Effector memory CD4-positive, alpha-beta T cell (primary cell): ENCODE measurements at regions not wholly inside any gene's neighbourhood (a gene's known extent, or its start where the extent isn't known, plus 50 kb on each side); places are given as distances from the start of the nearest gene placed in this dataset.
"Not testable (repeated sequence)": the region's sequence is repeated elsewhere in the genome, so short reads cannot be mapped to it uniquely, and the experiment has no call there.

Source experiments
- DNase-seq, 3 donors: peaks; one replicate each; pipeline ENCODE4 v3.0.0-alpha.2; 2020
- H3K27ac ChIP-seq: 2 replicates; pipeline ENCODE4 v1.7.0; 2013; ENCODE audit warnings: mild to moderate bottlenecking, low read length, moderate library complexity; ENCODE audit not compliant: insufficient read depth, poor library complexity, severe bottlenecking
- H3K27me3 ChIP-seq: replicated peaks from 2 replicates; pipeline ENCODE4 v1.7.0; 2013; ENCODE audit warnings: mild to moderate bottlenecking, low read length; ENCODE audit not compliant: insufficient read depth, control insufficient read depth, poor library complexity, severe bottlenecking
- H3K36me3 ChIP-seq: 2 replicates; pipeline ENCODE4 v1.7.0; 2013; ENCODE audit warnings: mild to moderate bottlenecking, low read length, moderate library complexity; ENCODE audit not compliant: control insufficient read depth, insufficient read depth
- H3K4me1 ChIP-seq: 2 replicates; pipeline ENCODE4 v1.7.0; 2013; ENCODE audit warnings: low read length, mild to moderate bottlenecking; ENCODE audit not compliant: control insufficient read depth, insufficient read depth, poor library complexity, severe bottlenecking
- H3K4me3 ChIP-seq: 2 replicates; pipeline ENCODE4 v1.7.0; 2013; ENCODE audit warnings: low read length, low read depth, mild to moderate bottlenecking; ENCODE audit not compliant: insufficient read depth, poor library complexity, severe bottlenecking
- H3K9me3 ChIP-seq: 2 replicates; pipeline ENCODE4 v1.7.0; 2013; ENCODE audit warnings: mild to moderate bottlenecking, low read length, moderate library complexity; ENCODE audit not compliant: control insufficient read depth

DNA sequence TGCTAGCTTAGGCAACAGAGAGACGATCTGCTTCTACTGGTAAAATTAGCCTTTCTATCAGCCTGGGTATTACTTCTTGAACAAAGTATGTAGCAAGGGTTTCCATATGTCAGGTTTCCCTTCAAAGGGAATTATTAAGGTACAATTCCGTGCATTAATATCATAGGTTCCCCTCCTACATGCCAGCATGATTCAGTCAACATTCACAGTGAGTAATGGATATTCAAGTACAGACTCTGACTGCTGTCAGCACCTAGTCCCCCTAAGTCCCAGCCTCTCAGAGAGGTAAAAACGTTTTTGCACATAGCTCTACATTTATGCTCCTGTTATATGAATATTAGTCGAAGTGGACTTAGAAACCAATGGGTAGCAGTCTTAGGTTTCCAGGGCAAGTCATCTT, 322.4 kb upstream of the CCNG1 start:
- H3K27ac ChIP-seq, result no peak overlapping the region
- no peaks in the 10 kb centered on the region for H3K36me3 ChIP-seq
- no peaks in the 10 kb centered on the region for H3K4me1 ChIP-seq
- no peaks in the 10 kb centered on the region for H3K9me3 ChIP-seq
- no peak overlapping the region for H3K4me3 ChIP-seq
- H3K27me3 ChIP-seq, result no peaks in the 10 kb centered on the region
- no peak for DNase-seq

DNA sequence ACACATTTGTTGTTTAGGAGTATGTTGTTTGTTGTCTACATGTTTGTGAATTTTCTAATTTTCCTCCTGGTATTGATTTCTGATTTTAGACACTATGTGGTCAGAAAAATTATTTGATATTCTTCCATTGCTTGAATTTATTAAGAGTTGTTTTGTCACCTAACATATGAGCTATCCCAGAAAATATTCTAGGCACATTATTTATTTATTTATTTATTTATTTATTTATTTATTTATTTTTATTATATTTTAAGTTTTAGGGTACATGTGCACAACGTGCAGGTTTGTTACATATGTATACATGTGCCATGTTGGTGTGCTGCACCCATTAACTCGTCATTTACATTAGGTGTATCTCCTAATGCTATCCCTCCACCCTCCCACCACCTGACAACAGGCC, 320.8 kb upstream of the CCNG1 start:
- H3K9me3 ChIP-seq, H3K27me3 ChIP-seq, H3K36me3 ChIP-seq, DNase-seq, H3K4me1 ChIP-seq, H3K27ac ChIP-seq, H3K4me3 ChIP-seq: not testable (repeated sequence)

DNA sequence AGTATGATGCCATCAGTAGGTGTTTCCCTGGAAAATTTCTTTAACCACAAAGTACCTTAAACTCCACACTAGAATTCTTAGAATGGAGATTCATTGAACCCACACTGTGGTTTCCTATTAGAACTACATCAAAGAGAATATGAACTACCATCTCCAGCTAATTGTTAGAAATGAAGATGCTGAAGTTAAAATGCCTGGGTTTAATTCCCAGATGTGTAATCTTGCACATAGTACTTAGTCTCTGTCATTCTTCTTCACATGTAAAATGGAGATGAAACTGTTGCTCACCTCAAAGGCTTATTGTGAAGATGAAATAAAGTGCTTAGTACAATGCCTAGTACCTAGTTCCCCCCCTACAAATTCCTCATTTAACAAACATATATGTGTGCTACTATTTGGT, 303.3 kb upstream of the CCNG1 start:
- Histone ChIP-seq H3K27ac (no peak overlapping the region), H3K27me3 (no peaks in the 10 kb centered on the region), H3K9me3 (no peaks in the 10 kb centered on the region), H3K36me3 (no peaks in the 10 kb centered on the region), H3K4me3 (no peak overlapping the region), H3K4me1 (no peaks in the 10 kb centered on the region)
- DNase-seq, result no peak

DNA sequence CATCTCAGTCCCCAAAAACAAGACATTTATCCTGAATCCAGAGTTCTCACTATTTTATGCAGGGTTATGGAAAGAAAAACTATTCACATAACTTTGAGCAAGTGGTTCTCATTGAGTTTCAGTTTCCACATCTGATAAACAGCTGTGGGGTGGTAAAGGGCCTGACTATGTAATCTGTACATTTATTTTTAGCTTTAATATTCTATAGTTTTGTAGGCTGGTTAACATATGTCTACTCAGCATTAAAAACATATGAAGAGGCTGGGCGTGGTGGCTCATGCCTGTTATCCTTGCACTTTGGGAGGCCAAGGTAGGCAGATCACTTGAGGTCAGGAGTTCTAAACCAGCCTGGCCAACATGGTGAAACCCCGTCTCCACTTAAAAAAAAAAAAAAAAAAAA, 301.5 kb upstream of the CCNG1 start:
- no peak overlapping the region for H3K27ac ChIP-seq
- no peaks in the 10 kb centered on the region for H3K4me1 ChIP-seq
- no peaks in the 10 kb centered on the region for H3K27me3 ChIP-seq
- H3K9me3 ChIP-seq, result no peaks in the 10 kb centered on the region
- no peaks in the 10 kb centered on the region for H3K36me3 ChIP-seq
- no peak for DNase-seq
- no peak overlapping the region for H3K4me3 ChIP-seq

DNA sequence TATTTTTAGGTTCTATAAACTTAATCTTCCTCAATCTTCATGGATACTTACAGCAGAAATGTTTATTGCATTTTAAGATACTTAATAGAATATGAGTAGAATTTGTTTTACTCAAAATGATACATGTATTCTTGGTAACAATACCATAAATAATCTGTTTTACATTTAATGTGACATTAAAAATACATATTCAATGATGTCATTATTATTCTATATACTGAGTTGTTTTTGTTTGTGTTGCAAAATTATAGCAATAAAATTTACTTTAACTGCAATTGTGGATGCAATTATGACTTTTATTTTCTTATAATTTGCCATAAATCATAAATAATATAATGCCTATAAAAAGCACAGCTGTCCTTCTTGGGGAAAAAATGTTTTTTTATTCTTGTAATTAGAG, 275.9 kb upstream of the CCNG1 start:
- DNase-seq, result no peak
- H3K4me1 ChIP-seq, result no peaks in the 10 kb centered on the region
- H3K27me3 ChIP-seq, result no peaks in the 10 kb centered on the region
- H3K9me3 ChIP-seq, result no peaks in the 10 kb centered on the region
- H3K4me3 ChIP-seq, result no peak overlapping the region
- no peaks in the 10 kb centered on the region for H3K36me3 ChIP-seq
- H3K27ac ChIP-seq, result no peak overlapping the region

DNA sequence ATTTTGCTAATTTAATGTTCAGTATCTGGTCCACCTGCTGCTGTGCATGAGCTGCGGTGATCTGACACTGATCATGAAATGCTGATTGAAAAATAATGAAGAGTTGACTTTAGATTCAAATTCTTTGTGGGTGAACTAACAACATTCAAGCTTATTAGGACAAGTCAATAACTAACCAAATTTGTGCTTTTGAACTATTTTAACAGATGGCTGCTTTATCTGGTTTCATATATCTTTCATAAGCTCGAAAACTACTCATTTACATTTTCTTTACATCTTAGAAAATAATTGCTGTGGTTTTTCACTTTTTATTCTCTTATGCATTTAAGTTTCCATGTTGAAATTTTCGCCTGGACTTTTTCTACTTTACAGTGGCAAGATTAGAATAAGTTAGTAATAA, 274.8 kb upstream of the CCNG1 start:
- no peak for DNase-seq
- Histone ChIP-seq H3K9me3 (no peaks in the 10 kb centered on the region), H3K27me3 (no peaks in the 10 kb centered on the region), H3K4me3 (no peak overlapping the region), H3K27ac (no peak overlapping the region), H3K36me3 (no peaks in the 10 kb centered on the region), H3K4me1 (no peaks in the 10 kb centered on the region)

DNA sequence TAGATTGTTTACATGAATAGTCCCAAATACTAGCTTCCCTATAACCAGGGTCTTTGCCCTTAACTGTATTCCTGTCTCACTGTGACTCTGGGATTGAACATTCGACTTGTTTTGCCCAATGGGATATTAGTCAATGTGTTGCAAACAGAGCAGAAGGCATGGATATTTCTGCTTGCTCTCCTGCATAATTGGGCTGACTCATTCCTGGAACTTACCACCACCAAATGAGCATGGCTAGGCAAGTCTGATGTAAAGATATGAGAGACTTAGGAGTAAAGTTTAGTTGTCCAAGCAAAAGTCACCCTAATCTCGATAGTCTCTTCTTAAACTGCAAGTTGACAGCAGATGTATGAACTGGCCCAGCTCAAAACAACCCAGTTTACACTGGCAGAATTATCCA, 273.5 kb upstream of the CCNG1 start:
- no peaks in the 10 kb centered on the region for H3K36me3 ChIP-seq
- no peak for DNase-seq

DNA sequence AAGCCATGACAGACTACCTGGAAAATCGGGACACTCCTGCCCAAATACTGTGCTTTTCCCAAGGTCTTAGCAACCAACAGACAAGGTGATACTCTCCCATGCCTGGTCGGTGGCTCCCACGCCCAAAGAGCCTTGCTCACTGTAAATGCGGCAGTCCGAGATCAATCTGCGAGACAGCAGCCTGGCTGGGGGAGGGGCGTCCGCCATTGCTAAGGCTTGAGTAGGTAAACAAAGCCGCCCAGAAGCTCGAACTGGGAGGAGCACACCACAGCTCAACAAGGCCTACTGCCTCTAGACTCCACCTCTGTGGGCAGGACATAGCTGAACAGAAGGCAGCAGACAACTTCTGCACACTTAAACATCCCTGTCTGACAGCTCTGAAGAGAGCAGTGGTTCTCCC, 272.1 kb upstream of the CCNG1 start:
- H3K36me3 ChIP-seq, result no peaks in the 10 kb centered on the region
- no peak overlapping the region for H3K27ac ChIP-seq
- no peaks in the 10 kb centered on the region for H3K9me3 ChIP-seq
- no peak for DNase-seq
- H3K27me3 ChIP-seq, result no peaks in the 10 kb centered on the region
- H3K4me3 ChIP-seq, result no peak overlapping the region
- H3K4me1 ChIP-seq, result no peaks in the 10 kb centered on the region

More for the DNA sequence above, 273.5 kb upstream of the CCNG1 start:
- no peaks in the 10 kb centered on the region for H3K9me3 ChIP-seq
- H3K4me1 ChIP-seq, result no peaks in the 10 kb centered on the region
- H3K27me3 ChIP-seq, result no peaks in the 10 kb centered on the region
- H3K4me3 ChIP-seq, result no peak overlapping the region
- H3K27ac ChIP-seq, result no peak overlapping the region

DNA sequence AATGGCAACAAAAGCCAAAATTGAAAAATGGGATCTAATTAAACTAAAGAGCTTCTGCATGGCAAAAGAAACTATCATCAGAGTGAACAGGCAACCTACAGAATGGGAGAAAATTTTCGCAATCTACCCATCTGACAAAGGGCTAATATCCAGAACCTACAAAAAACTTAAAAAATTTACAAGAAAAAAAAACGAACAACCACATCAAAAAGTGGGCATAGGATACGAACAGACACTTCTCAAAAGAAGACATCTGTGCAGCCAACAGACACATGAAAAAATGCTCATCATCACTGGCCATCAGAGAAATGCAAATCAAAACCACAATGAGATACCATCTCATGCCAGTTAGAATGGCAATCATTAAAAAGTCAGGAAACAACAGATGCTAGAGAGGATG, 267.2 kb upstream of the CCNG1 start:
- H3K36me3 ChIP-seq, H3K27ac ChIP-seq, DNase-seq, H3K9me3 ChIP-seq, H3K4me3 ChIP-seq, H3K27me3 ChIP-seq, H3K4me1 ChIP-seq: not testable (repeated sequence)

DNA sequence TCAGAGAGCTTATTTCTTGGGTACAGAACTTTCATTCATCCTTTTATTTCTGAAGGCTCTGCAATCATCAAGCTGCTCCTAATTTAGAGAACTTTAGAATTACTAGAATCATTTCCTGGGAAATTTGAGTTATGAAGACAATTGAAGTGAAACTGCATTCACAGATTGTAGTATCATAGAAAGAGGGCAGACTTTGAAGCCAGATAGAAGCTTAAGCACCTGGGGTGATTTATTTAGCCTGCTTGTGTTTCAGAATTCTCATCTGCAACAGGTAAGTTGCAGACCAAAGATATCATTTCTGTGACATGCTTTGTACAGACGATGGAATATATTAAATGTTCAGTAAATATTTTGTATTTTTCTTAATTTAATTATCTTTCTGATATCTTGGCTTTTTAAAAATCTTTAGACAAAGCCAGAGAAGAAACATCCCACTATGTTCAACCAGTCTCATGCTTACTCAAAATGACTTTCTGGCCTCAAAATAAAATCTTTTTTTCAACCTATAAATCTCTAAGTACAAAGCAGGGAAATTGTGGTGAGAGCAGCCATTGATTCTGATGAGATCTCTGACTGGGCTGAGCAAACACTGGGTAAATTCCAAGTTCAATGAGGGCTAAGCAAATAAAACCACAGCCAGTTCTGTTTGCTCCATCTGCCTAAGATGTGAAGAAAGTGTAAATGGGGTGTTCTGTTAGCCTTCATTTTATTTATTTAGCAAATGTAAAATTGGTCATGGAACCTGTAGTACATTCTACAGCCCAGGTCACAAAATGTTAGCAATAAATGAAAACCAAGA, 264.7 kb upstream of the CCNG1 start:
- Histone ChIP-seq H3K27ac (no peak overlapping the region), H3K27me3 (no peaks in the 10 kb centered on the region), H3K4me1 (no peaks in the 10 kb centered on the region), H3K36me3 (no peaks in the 10 kb centered on the region), H3K4me3 (no peak overlapping the region), H3K9me3 (no peaks in the 10 kb centered on the region)
- DNase-seq, result no peak
